KBM-7 (cell line): ENCODE measurements at regions not wholly inside any gene's neighbourhood (a gene's known extent, or its start where the extent isn't known, plus 50 kb on each side); places are given as distances from the start of the nearest gene placed in this dataset.

ENCODE experiments used
- DNase-seq: peaks from one replicate; pipeline ENCODE4 v3.0.0-alpha.2; 2015
- in situ Hi-C: fragments of 300-500 bp; cut with MboI; formaldehyde crosslinking; loops from 2 replicates; pipeline ENCODE4 v1.14.3; 2020; ENCODE audit warnings: low sequenced_read_pairs, low pct_unique_long_range_greater_than_20kb, mixed read lengths

DNA sequence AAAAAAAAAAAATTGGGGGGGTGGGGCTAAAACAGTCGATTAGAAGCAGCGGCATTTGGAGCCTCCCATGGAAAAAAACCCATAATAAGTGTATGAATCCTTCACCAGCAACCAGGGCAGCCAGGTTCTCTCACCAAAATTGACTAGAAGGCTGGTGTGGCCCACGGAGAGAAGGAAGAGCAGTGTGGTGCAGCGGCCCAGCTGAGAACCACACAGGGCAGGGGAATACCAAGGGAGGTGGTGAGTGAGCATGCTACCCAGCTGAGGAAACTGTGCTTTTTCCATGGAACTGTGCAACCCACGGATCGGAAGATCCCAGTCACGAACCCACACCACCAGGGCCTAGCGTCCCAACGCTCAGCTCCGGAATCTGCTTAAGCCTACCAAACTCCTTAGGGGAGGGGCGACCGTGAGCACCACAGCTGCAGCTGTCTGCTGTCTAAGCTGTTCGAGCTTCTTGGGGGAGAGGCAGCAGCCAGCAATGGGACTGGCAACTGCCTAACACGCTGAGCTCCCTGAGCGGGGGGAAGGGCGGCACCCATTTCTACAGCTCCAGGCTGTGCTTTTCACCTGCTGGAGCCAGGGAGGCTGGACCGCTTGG lies 1037.2 kb upstream of the ACVR2A start:
- no peak for DNase-seq
- in situ Hi-C loops = no loop called here

- DNase-seq = no peak
- in situ Hi-C loops = no loop called here
These were observed 1038.3 kb upstream of the ACVR2A start for GRCh38 chr2:146806364-146807005.

DNA sequence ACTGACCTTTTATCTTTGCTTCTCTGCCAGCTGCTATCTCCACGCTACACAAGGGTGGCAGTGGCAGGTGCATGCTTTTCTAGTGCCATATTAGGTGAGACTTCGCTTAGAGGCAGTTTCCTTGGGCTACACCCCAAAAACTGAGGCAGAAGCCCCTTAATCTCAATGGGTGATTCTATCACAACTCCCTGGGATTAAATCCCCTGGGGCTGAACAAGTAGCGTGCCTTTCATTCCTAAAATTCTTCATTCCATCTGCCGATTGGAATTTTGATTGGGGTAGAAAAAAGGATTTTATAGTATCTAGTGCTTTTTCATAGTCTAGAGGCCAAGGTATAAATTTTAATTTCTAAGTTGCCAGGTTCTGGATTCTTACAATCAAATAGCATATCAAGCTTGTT lies 1040.5 kb upstream of the ACVR2A start:
- in situ Hi-C loops = no loop called here
- no peak for DNase-seq

DNA sequence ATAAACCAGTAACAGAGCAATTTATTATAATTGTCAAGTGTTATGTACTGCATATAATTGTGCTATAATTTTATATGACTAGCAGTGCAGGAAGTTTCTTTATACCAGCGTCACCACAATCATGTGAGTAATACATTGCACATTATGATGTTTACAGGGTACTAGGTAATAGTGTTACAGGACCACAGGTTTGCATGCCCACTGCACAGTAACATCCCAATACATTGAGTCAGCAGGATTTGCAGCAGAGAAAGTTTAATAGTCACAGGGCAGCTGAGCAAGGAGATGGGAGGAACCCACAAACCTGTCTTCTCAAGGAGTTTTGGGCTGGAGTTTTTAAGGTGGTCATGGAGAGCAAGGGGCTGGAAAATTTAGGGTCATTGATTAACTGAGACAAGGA lies 1042.9 kb upstream of the ACVR2A start:
- in situ Hi-C loops = no loop called here
- DNase-seq = no peak

GRCh38 chr2:146786396-146786795 lies 1058.4 kb upstream of the ACVR2A start:
- no peak for DNase-seq
- in situ Hi-C loops = no loop called here

DNA sequence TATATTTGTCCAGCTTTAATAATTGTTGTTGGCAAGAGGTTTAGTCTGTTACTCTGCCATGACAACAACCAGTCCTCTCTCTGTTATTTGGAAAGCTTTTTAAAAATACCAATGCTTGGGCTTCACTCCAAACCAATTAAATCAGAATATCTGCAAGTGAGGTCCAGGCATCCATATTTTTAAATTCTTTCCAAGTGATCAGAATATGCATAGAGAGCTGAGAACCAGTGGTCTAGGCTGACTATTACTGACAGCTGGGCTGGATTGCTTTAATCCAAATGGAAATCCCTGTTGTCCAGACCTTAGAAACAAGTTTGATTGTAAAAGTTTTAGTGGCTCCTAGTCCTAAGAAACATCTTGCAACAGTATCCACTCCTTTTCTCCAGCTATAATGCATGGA lies 1059.7 kb upstream of the ACVR2A start:
- in situ Hi-C loops = no loop called here
- no peak for DNase-seq

GRCh38 chr2:146784602-146785001 lies 1060.2 kb upstream of the ACVR2A start:
- DNase-seq = no peak
- in situ Hi-C loops = no loop called here

- in situ Hi-C loops = no loop called here
- DNase-seq = no peak
These were observed 1067.6 kb upstream of the ACVR2A start for GRCh38 chr2:146777181-146777580.

DNA sequence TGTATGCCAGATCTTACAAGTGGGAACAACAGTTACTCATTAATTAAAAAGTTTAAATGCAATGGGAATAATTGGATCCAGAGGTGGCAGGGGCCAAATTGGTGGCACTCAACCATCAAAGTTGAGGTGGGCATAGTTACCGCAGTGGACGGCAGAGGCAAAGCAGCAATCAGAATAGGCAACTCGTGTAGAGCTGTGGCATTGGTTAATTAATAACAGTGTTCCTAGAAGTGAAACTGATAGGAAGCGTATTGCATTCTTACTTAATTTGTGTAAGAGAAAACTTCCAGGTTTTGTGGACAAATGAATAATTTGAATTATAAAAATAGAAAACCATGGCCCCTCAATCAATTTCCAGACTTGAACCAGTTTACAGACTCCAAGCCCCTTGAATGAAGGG lies 1068.2 kb upstream of the ACVR2A start:
- no peak for DNase-seq
- in situ Hi-C loops = no loop called here

GRCh38 chr2:146771531-146771930 lies 1073.3 kb upstream of the ACVR2A start:
- in situ Hi-C loops = no loop called here
- no peak for DNase-seq

DNA sequence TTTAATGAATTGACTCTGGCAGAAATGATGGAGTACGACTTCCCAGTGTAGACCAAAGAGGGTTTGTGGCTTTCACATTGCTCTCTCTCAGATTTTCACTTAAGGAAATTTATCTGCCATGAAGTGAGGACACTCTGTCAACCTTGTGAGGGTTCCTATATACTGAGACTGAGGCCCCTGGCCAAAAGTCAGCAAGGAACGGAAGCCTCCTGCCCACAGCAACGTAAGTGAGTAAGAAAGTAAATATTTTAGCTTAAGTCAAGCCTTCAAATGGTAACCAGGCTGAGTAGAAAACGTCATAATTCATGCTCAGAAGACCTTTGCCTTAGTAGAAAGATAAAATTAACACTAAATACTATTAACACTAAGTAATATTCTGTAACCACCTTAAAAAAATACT lies 1080.5 kb upstream of the ACVR2A start:
- in situ Hi-C loops = no loop called here
- DNase-seq = no peak

DNA sequence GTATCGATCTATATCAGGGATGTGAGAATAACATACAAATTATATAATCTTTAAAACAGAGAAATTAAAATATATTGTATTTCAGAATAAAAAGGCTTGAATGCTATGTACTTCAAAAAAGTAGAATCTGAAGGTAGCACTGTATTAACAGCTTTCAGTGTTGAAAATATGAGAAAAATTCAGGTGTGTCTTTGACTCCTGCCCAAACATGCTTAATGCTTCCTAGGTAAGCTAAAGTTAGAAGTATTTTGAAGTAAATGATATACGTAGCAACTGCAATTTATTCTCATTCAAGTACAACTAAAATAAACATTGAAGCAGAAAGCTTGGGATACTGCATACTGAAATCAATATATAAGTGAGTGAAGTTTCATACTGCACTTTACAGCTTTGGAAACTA lies 1082.0 kb upstream of the ACVR2A start:
- in situ Hi-C loops = no loop called here
- DNase-seq = no peak

- in situ Hi-C loops = no loop called here
- no peak for DNase-seq
These were observed 1090.2 kb upstream of the ACVR2A start for GRCh38 chr2:146754606-146755005.

- in situ Hi-C loops = no loop called here
These were observed 1096.8 kb upstream of the ACVR2A start for GRCh38 chr2:146748046-146748445.

DNA sequence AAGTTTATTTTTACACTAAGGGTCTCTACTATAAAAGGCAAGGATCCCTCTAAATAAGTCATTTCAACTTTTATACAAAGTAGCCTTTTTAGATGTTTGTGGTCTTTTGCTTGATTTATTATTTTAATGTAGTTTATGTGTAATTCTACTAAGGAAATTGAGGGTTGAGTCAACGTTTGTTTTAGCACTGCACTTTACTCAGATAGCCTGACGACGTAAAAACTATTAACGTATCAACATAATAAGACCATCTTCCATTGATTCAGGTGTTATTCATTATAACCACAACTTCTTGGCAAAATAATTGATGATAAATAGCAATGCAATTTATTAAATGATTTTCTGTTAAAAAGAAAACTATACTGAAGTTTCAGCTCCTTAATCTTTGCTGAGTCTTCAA lies 1103.6 kb upstream of the ACVR2A start:
- in situ Hi-C loops = no loop called here
- DNase-seq = no peak

More at GRCh38 chr2:146748046-146748445, 1096.8 kb upstream of the ACVR2A start:
- no peak for DNase-seq

DNA sequence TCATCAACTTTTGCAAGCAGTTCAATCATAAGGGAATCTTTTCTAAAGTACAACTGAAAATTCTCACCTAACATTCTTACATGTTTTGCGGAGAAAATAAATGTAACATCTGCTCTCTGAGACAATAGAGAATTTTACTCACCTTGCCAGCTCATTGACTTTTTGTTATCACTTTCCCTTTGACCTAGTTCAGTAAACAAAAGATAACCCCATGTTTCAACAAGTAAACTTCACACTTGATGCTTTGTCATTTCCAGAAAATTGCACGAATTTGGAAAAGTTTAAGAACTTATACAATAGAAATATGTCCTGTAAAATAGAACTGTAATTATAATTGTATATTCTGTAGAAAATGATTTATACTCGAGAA lies 1110.0 kb upstream of the ACVR2A start:
- in situ Hi-C loops = no loop called here
- DNase-seq = no peak

GRCh38 chr2:146734042-146734820 lies 1110.6 kb upstream of the ACVR2A start:
- DNase-seq = peak; percentile 47
- in situ Hi-C loops = no loop called here

- in situ Hi-C loops = no loop called here
- no peak for DNase-seq
These were observed 1113.9 kb upstream of the ACVR2A start for GRCh38 chr2:146730882-146731281.

DNA sequence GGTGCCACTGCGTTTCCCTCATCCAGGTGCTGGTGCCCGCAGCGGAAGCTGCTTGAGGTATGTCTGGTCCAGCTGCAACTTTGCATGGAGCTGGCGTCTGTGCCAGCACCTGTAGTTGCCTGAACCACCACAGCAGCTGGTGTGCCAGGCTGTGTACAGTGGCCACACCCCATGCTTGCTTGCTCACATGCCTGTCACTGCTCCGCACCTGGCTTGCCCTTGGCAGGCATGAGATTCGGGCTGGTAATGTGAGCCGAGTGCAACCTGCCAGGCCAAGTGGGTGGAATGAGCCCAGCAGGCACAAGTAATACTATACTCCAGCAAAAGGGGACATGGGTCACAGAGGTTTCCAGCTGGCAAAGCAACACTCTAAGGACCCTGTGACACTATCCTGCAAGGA lies 1123.3 kb upstream of the ACVR2A start:
- DNase-seq = no peak
- in situ Hi-C loops = no loop called here

- no peak for DNase-seq
- in situ Hi-C loops = no loop called here
These were observed 1124.7 kb upstream of the ACVR2A start for GRCh38 chr2:146720170-146720569.

DNA sequence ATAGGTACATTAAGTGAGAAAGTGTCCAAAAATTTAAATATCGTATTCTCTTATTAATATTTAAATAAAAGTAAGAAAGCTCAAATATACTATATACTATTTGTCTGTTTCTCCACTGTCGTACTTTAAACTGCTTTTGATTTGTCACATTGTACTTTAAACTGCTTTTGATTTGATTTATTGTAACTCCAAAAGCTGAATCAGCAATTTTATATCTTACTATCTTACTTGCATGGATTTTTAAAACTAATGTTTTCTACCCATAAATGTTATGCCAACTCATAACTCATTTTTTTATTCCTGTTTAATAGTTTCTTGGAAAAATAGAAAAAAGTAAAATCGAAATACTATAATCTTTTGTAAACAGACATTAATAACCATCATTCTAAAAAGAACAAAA lies 1128.2 kb upstream of the ACVR2A start:
- DNase-seq = no peak
- in situ Hi-C loops = no loop called here
